ENCODE measurements at regions not wholly inside any gene's neighbourhood (a gene's known extent, or its start where the extent isn't known, plus 50 kb on each side); places are given as distances from the start of the nearest gene placed in this dataset.

DNA sequence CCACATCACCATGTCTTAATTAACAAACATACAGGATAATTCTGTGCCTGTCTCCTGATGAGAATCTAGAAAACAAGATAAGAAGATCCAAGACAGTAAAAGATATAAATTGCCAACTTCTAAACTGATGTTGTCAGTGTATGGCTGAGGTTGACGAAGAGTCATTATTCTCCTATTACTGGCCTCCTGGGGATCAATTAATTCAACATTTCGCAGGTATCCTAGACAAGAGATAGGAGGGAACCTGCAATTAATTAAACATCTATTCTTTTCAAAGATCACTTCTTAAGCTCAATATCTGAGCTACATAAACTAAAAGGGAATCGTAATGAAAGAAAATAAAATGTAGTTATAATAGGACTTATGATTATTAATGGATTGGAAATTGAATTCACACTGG lies 232.0 kb upstream of the GRIA1 start:
- Mint-ChIP-seq H3K4me3 (no peak overlapping the region), H3K4me1 (no peaks in the 10 kb centered on the region), H3K9me3 (peaks cover 0 to 4% (median 0%) of the 10 kb centered on the region in 7 donors), H3K36me3 (no peaks in the 10 kb centered on the region), H3K27me3 (ENCODE audit: low read depth in 3 of 3) (no peaks in the 10 kb centered on the region), H3K27ac (no peak overlapping the region)
- no peaks in the 10 kb centered on the region for H3K4me1 ChIP-seq (ENCODE audit: control insufficient read depth in 1 of 2, insufficient read depth in 2 of 2, low read length in 2 of 2)
- H3K27ac ChIP-seq (ENCODE audit: low read depth in 1 of 2, low read length in 2 of 2), result no peak overlapping the region
- no peaks in the 10 kb centered on the region for H3K36me3 ChIP-seq (replicated peaks in 1 of 2; ENCODE audit: control insufficient read depth in 1 of 2, insufficient read depth in 2 of 2, low read length in 2 of 2)
- no peaks in the 10 kb centered on the region for H3K27me3 ChIP-seq (ENCODE audit: control insufficient read depth in 2 of 2, insufficient read depth in 2 of 2, low read length in 2 of 2)
- H3K4me2 ChIP-seq (replicated peaks; ENCODE audit: extremely low read depth, low read length, poor library complexity, severe bottlenecking), result no peak overlapping the region
- no peaks in the 10 kb centered on the region for H4K20me1 ChIP-seq (ENCODE audit: insufficient read depth, low read length)
- no peak overlapping the region for H2AFZ ChIP-seq (ENCODE audit: insufficient read depth, low read depth, low read length, poor library complexity, severe bottlenecking)
- H3K9me3 ChIP-seq (replicated peaks in 1 of 2; ENCODE audit: control insufficient read depth in 1 of 2, insufficient read depth in 1 of 2, low read length in 2 of 2), result peaks cover 6 to 9% of the 10 kb centered on the region in 2 donors
- no peak overlapping the region for H3K4me3 ChIP-seq (replicated peaks in 1 of 3; ENCODE audit: low read depth in 2 of 3, low read length in 3 of 3)
- intact Hi-C loops (cut with micrococcal nuclease), result no loop called here
- H3K79me2 ChIP-seq (ENCODE audit: insufficient read depth, low read length), result no peaks in the 10 kb centered on the region
- H3K9ac ChIP-seq (ENCODE audit: insufficient read depth, low read length, poor library complexity, severe bottlenecking), result no peak overlapping the region
- TF ChIP-seq, protein P1, sequence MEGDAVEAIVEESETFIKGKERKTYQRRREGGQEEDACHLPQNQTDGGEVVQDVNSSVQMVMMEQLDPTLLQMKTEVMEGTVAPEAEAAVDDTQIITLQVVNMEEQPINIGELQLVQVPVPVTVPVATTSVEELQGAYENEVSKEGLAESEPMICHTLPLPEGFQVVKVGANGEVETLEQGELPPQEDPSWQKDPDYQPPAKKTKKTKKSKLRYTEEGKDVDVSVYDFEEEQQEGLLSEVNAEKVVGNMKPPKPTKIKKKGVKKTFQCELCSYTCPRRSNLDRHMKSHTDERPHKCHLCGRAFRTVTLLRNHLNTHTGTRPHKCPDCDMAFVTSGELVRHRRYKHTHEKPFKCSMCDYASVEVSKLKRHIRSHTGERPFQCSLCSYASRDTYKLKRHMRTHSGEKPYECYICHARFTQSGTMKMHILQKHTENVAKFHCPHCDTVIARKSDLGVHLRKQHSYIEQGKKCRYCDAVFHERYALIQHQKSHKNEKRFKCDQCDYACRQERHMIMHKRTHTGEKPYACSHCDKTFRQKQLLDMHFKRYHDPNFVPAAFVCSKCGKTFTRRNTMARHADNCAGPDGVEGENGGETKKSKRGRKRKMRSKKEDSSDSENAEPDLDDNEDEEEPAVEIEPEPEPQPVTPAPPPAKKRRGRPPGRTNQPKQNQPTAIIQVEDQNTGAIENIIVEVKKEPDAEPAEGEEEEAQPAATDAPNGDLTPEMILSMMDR (IDR thresholded peaks at IDR 0.05), result no peak
- no peak for DNase-seq
- WGBS (ENCODE audit: insufficient coverage), result no CpG with 5 or more reads among the region's 3 CpGs

DNA sequence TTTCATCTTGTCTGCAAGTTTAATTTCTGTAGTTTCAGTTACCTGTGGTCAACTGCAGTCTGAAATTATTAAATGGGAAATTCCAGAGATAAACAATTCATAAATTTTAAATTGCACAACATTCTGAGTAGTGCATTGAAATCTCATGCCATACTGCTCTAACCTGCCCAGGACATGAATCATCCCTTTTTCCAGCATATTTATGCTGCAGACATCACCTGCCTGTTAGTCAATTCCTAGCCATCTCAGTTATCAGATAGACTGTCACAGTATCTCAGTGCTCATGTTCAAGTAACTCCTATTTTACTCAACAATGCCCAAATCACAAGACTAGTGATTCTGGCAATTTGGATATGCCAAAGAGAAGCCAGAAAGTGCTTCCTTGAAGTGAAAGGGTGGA lies 223.0 kb upstream of the GRIA1 start:
- H3K4me1 Mint-ChIP-seq, result no peaks in the 10 kb centered on the region
- DNase-seq, result no peak
- intact Hi-C loops (cut with micrococcal nuclease), result no loop called here
- H3K9me3 Mint-ChIP-seq, result peaks cover 0 to 5% (median 2%) of the 10 kb centered on the region in 7 donors
- H3K36me3 Mint-ChIP-seq, result no peaks in the 10 kb centered on the region
- H3K27me3 Mint-ChIP-seq (ENCODE audit: low read depth in 3 of 3), result no peaks in the 10 kb centered on the region
- no peak overlapping the region for H3K4me3 ChIP-seq (replicated peaks in 1 of 3; ENCODE audit: low read depth in 2 of 3, low read length in 3 of 3)
- H3K4me1 ChIP-seq (ENCODE audit: control insufficient read depth in 1 of 2, insufficient read depth in 2 of 2, low read length in 2 of 2), result no peaks in the 10 kb centered on the region
- H2AFZ ChIP-seq (ENCODE audit: insufficient read depth, low read depth, low read length, poor library complexity, severe bottlenecking), result no peak overlapping the region
- H3K36me3 ChIP-seq (replicated peaks in 1 of 2; ENCODE audit: control insufficient read depth in 1 of 2, insufficient read depth in 2 of 2, low read length in 2 of 2), result no peaks in the 10 kb centered on the region
- H4K20me1 ChIP-seq (ENCODE audit: insufficient read depth, low read length), result no peaks in the 10 kb centered on the region
- no peak overlapping the region for H3K4me3 Mint-ChIP-seq
- H3K27ac Mint-ChIP-seq, result no peak overlapping the region
- H3K9ac ChIP-seq (ENCODE audit: insufficient read depth, low read length, poor library complexity, severe bottlenecking), result no peak overlapping the region
- TF ChIP-seq, protein P1 (IDR thresholded peaks at IDR 0.05), result no peak
- no peak overlapping the region for H3K4me2 ChIP-seq (replicated peaks; ENCODE audit: extremely low read depth, low read length, poor library complexity, severe bottlenecking)
- H3K27me3 ChIP-seq (ENCODE audit: control insufficient read depth in 2 of 2, insufficient read depth in 2 of 2, low read length in 2 of 2), result no peaks in the 10 kb centered on the region
- H3K9me3 ChIP-seq (replicated peaks in 1 of 2; ENCODE audit: control insufficient read depth in 1 of 2, insufficient read depth in 1 of 2, low read length in 2 of 2), result peaks cover 4 to 6% of the 10 kb centered on the region in 2 donors
- H3K27ac ChIP-seq (ENCODE audit: low read depth in 1 of 2, low read length in 2 of 2), result no peak overlapping the region
- no peaks in the 10 kb centered on the region for H3K79me2 ChIP-seq (ENCODE audit: insufficient read depth, low read length)
